BJ (cell line): ENCODE measurements at regions not wholly inside any gene's neighbourhood (a gene's known extent, or its start where the extent isn't known, plus 50 kb on each side); places are given as distances from the start of the nearest gene placed in this dataset.

Experiments
- CTCF ChIA-PET: fragments of 350-600 bp; formaldehyde crosslinking; extraction: SDS; loops from one replicate; lab custom pipeline; 2021; ENCODE audit warnings: antibody characterized with exemption, inconsistent platforms; lab: Yijun Ruan, JAX
- POLR2A ChIA-PET: fragments of 300-600 bp; sonication (Branson Sonifier 250); formaldehyde crosslinking; extraction: SDS; loops from one replicate; lab custom pipeline; 2021; ENCODE audit warnings: antibody characterized with exemption; lab: Charles Lee
- DNase-seq: peaks from one replicate; pipeline ENCODE4 v3.0.0-alpha.2; 2011; ENCODE audit warnings: low read depth
- H3K27me3 ChIP-seq: 2 replicates; pipeline ENCODE4 v1.6.0; 2011; ENCODE audit warnings: low read length; ENCODE audit not compliant: control insufficient read depth, insufficient read depth
- H3K36me3 ChIP-seq: 2 replicates; pipeline ENCODE4 v1.5.1; 2011; ENCODE audit warnings: low read length; ENCODE audit not compliant: control insufficient read depth, insufficient read depth
- H3K4me3 ChIP-seq: 2 replicates; pipeline ENCODE4 v1.5.1; 2011; ENCODE audit warnings: low read depth, mild to moderate bottlenecking, control low read depth, low read length
- TF ChIP-seq, protein P1 (sequence below): IDR thresholded peaks from 2 replicates; pipeline ENCODE4 v1.5.1; 2011; ENCODE audit warnings: low read depth, mild to moderate bottlenecking, control low read depth, inconsistent platforms, low read length, moderate library complexity; ENCODE audit not compliant: insufficient read depth

DNA sequence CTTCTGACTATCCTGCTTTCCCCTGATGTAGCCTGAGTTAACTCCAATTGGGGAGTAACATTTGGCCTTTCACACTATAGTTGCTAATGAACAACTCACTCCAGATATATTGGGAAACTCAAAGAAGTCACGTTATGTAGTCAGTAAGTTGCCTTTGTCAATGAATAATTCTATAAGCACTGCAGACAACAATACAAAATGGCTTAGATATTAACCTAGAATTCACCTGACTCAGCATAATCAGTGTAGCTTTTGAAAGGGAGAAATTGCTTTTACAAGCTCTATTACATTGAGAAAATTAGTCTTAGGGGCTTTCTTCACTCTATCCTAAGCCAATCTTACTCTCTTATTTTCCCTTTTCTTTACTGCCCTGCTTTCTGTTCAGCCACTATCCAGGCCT, 303.5 kb upstream of the NR5A2 start:
- ChIA-PET POLR2A (no interaction called here), CTCF (no interaction called here)
- H3K27me3 ChIP-seq, result no peaks in the 10 kb centered on the region
- no peaks in the 10 kb centered on the region for H3K36me3 ChIP-seq
- no peak for DNase-seq
- TF ChIP-seq, protein P1, sequence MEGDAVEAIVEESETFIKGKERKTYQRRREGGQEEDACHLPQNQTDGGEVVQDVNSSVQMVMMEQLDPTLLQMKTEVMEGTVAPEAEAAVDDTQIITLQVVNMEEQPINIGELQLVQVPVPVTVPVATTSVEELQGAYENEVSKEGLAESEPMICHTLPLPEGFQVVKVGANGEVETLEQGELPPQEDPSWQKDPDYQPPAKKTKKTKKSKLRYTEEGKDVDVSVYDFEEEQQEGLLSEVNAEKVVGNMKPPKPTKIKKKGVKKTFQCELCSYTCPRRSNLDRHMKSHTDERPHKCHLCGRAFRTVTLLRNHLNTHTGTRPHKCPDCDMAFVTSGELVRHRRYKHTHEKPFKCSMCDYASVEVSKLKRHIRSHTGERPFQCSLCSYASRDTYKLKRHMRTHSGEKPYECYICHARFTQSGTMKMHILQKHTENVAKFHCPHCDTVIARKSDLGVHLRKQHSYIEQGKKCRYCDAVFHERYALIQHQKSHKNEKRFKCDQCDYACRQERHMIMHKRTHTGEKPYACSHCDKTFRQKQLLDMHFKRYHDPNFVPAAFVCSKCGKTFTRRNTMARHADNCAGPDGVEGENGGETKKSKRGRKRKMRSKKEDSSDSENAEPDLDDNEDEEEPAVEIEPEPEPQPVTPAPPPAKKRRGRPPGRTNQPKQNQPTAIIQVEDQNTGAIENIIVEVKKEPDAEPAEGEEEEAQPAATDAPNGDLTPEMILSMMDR, result no peak
- H3K4me3 ChIP-seq, result no peak overlapping the region

DNA sequence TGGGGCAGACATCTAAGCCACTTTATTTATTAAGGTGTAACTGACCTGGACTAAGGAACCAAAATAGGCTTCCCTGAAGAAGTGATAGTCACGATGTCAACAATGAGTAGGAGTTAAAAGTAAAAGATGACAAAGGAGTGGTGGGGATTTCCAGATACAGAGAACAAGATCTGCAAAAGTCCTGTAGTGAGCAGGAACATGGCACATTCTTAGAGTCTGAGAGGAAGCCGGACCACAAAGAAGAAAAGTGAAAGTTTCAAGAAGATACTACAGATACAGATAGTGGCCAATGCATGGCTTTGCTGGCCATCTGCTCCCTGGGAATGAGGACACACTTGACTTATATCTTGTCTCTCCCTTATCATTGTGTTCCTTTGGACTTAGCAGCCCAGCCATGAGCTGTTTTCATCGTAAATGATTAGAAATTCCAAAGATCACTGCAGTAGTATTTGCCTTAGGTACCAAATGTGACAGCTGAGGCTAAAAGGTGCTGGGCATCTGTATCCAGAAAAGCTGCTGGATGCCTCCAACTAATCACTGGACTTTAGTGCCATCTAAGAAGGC, 302.4 kb upstream of the NR5A2 start:
- Histone ChIP-seq H3K4me3 (no peak overlapping the region), H3K27me3 (no peaks in the 10 kb centered on the region), H3K36me3 (no peaks in the 10 kb centered on the region)
- CTCF ChIA-PET, result no interaction called here
- POLR2A ChIA-PET, result no interaction called here
- DNase-seq, result no peak
- TF ChIP-seq, protein P1, result no peak

DNA sequence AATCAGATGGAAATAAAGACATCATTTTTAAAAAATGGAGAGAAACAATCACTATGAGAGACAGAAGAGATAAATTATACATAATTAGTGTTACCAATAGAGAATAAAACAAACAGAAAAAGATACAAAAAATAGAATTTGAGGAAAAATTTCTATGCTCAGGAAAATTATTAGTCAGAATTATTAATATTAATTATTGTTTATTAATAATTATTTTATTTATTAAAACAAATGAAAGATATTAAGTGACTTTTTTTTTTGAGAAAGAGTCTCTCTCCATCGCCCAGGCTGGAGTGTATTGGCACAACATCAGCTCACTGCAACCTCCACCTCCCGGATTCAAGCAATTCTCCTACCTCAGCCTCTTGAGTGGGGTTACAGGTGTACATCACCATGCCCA, 299.8 kb upstream of the NR5A2 start:
- ChIA-PET CTCF (no interaction called here), POLR2A (no interaction called here)
- DNase-seq, result no peak
- no peaks in the 10 kb centered on the region for H3K36me3 ChIP-seq
- TF ChIP-seq, protein P1, result no peak
- no peaks in the 10 kb centered on the region for H3K27me3 ChIP-seq
- H3K4me3 ChIP-seq, result no peak overlapping the region

DNA sequence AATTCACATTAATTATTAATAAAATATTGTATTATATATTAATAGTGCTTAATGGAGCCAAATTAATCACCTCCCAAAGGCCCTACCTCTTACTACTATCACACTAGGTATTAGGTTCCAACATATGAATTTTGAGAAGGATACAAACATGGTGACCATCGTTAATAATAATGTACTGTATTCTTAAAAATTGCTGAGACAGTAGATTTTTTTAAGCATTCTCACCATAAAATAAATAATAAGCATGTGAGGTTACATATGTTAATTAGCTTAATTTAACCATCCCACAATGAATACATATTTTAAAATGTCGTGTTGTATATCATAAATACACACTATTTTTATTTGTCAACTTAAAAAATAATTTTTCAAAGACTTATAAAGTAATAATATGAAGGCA, 299.2 kb upstream of the NR5A2 start:
- Histone ChIP-seq H3K27me3 (no peaks in the 10 kb centered on the region), H3K36me3 (no peaks in the 10 kb centered on the region), H3K4me3 (no peak overlapping the region)
- TF ChIP-seq, protein P1, result no peak
- ChIA-PET POLR2A (no interaction called here), CTCF (no interaction called here)
- DNase-seq, result no peak

DNA sequence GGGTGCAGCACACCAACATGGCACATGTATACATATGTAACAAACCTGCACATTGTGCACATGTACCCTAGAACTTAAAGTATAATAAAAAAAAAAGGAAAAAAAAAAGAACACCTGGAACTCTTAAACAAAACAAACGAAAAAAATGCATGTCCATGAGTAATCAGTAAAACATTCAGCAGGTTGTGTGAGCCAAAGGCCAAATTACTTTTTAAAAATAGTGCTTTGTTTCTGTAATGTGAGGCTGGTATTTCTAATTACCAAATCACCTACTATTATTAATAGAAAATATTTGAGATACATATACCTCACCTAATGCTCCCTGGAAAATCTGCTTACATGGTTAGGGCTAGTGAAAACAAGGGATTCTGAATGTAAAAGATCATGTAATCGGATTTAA, 294.4 kb upstream of the NR5A2 start:
- Histone ChIP-seq H3K27me3 (no peaks in the 10 kb centered on the region), H3K4me3 (no peak overlapping the region), H3K36me3 (no peaks in the 10 kb centered on the region)
- ChIA-PET CTCF (no interaction called here), POLR2A (no interaction called here)
- no peak for DNase-seq
- TF ChIP-seq, protein P1, result no peak
